SK-N-SH treated with all-trans-retinoic acid at 6 μM for 48 hours (cell line): ENCODE measurements at regions not wholly inside any gene's neighbourhood (a gene's known extent, or its start where the extent isn't known, plus 50 kb on each side); places are given as distances from the start of the nearest gene placed in this dataset.

Experiments
- ATAC-seq: fragments of 200-7000 bp; cut with Tn5 transposase; 3 replicates; pipeline ENCODE4 v1.9.1; 2020; ENCODE audit warnings: mild to moderate bottlenecking, moderate library complexity
- ARNTL ChIP-seq: fragments of 450-650 bp; formaldehyde crosslinking; IDR thresholded peaks from 2 replicates; pipeline ENCODE4 v1.5.0; 2020; ENCODE audit warnings: low read depth, mild to moderate bottlenecking, moderate library complexity, borderline replicate concordance
- BACH2 ChIP-seq: fragments of 250-450 bp; sonication (Bioruptor Pico); IDR thresholded peaks from 2 replicates; pipeline ENCODE4 v1.9.0; 2021; ENCODE audit warnings: mild to moderate bottlenecking, borderline replicate concordance
- CREB5 ChIP-seq: fragments of 250-450 bp; sonication (Bioruptor Pico); IDR thresholded peaks from 2 replicates; pipeline ENCODE4 v1.5.1; 2020; ENCODE audit warnings: low read depth, mild to moderate bottlenecking, moderate library complexity
- CSDC2 ChIP-seq: fragments of 250-450 bp; sonication (Bioruptor Pico); IDR thresholded peaks from 2 replicates; pipeline ENCODE4 v1.5.0; 2020; ENCODE audit warnings: mild to moderate bottlenecking, moderate library complexity
- CSRNP3 ChIP-seq: fragments of 250-450 bp; sonication (Bioruptor Pico); IDR thresholded peaks from 2 replicates; pipeline ENCODE4 v1.5.1; 2021; ENCODE audit warnings: mild to moderate bottlenecking, moderate library complexity
- ESRRG ChIP-seq: fragments of 250-450 bp; sonication (Bioruptor Pico); IDR thresholded peaks from 2 replicates; pipeline ENCODE4 v1.6.1; 2021; ENCODE audit warnings: mild to moderate bottlenecking
- GLIS3 ChIP-seq: fragments of 250-450 bp; sonication (Bioruptor Pico); IDR thresholded peaks from 2 replicates; pipeline ENCODE4 v1.5.0; 2020; ENCODE audit warnings: mild to moderate bottlenecking, moderate library complexity
- ISL1 ChIP-seq: fragments of 250-450 bp; sonication (Bioruptor Pico); IDR thresholded peaks from 2 replicates; pipeline ENCODE4 v2.1.2; 2022; ENCODE audit warnings: mild to moderate bottlenecking, moderate library complexity
- OSR1 ChIP-seq: fragments of 250-450 bp; sonication (Bioruptor Pico); IDR thresholded peaks from 2 replicates; pipeline ENCODE4 v1.8.0; 2022; ENCODE audit warnings: moderate library complexity, mild to moderate bottlenecking, inconsistent platforms
- PATZ1 ChIP-seq: fragments of 250-450 bp; sonication (Bioruptor Pico); IDR thresholded peaks from 2 replicates; pipeline ENCODE4 v1.8.0; 2020; ENCODE audit warnings: mild to moderate bottlenecking, moderate library complexity, borderline replicate concordance
- POU6F1 ChIP-seq: fragments of 250-450 bp; sonication (Bioruptor Pico); IDR thresholded peaks from 2 replicates; pipeline ENCODE4 v1.8.0; 2021; ENCODE audit warnings: low read depth, mild to moderate bottlenecking, moderate library complexity, borderline replicate concordance
- PPARA ChIP-seq: fragments of 250-450 bp; sonication (Bioruptor Pico); IDR thresholded peaks from 2 replicates; pipeline ENCODE4 v1.5.0; 2020; ENCODE audit warnings: mild to moderate bottlenecking, borderline replicate concordance
- RARB ChIP-seq: fragments of 250-450 bp; sonication (Bioruptor Pico); IDR thresholded peaks from 2 replicates; pipeline ENCODE4 v1.8.0; 2021; ENCODE audit warnings: mild to moderate bottlenecking, moderate library complexity
- SNAI2 ChIP-seq: fragments of 250-450 bp; sonication (Bioruptor Pico); IDR thresholded peaks from 2 replicates; pipeline ENCODE4 v1.5.0; 2020; ENCODE audit warnings: mild to moderate bottlenecking, moderate library complexity
- TCF4 ChIP-seq: fragments of 250-450 bp; sonication (Bioruptor Pico); IDR thresholded peaks from 2 replicates; pipeline ENCODE4 v1.8.0; 2021; ENCODE audit warnings: mild to moderate bottlenecking, moderate library complexity, borderline replicate concordance
- TOX ChIP-seq: fragments of 250-450 bp; sonication (Bioruptor Pico); IDR thresholded peaks from 2 replicates; pipeline ENCODE4 v1.8.0; 2021; ENCODE audit warnings: mild to moderate bottlenecking, moderate library complexity, borderline replicate concordance
- TSHZ2 ChIP-seq: fragments of 250-450 bp; sonication (Bioruptor Pico); IDR thresholded peaks from 2 replicates; pipeline ENCODE4 v1.5.0; 2020; ENCODE audit warnings: mild to moderate bottlenecking, moderate library complexity
- ZFP3 ChIP-seq: fragments of 250-450 bp; sonication (Bioruptor Pico); IDR thresholded peaks from 2 replicates; pipeline ENCODE4 v1.5.0; 2020; ENCODE audit warnings: mild to moderate bottlenecking, moderate library complexity
- ZFP30 ChIP-seq: fragments of 450-650 bp; formaldehyde crosslinking; IDR thresholded peaks from 2 replicates; pipeline ENCODE4 v1.5.0; 2022; ENCODE audit warnings: mild to moderate bottlenecking, moderate library complexity
- ZNF565 ChIP-seq: fragments of 450-650 bp; formaldehyde crosslinking; conservative IDR thresholded peaks from 2 replicates; pipeline ENCODE4 v1.5.0; 2020; ENCODE audit warnings: low read depth, mild to moderate bottlenecking, moderate library complexity
- ZNF70 ChIP-seq: fragments of 450-650 bp; formaldehyde crosslinking; IDR thresholded peaks from 2 replicates; pipeline ENCODE4 v1.5.0; 2020; ENCODE audit warnings: mild to moderate bottlenecking, moderate library complexity
- ZNF8 ChIP-seq: fragments of 450-650 bp; formaldehyde crosslinking; IDR thresholded peaks from 2 replicates; pipeline ENCODE4 v1.5.0; 2020; ENCODE audit warnings: mild to moderate bottlenecking, moderate library complexity

GRCh38 chr2:49487139-49487538, 332.8 kb upstream of the FSHR start:
- TF ChIP-seq TCF4 (CRISPR knock-in tag) (no peak), ZNF8 (no peak), ZNF565 (CRISPR knock-in tag) (no peak), ZNF70 (CRISPR knock-in tag) (no peak), PPARA (no peak), OSR1 (CRISPR knock-in tag) (no peak), ESRRG (CRISPR knock-in tag) (no peak), POU6F1 (no peak), ZFP30 (CRISPR knock-in tag) (no peak)
- ATAC-seq, result no peak

GRCh38 chr2:49480520-49480919, 326.2 kb upstream of the FSHR start:
- no peak for ATAC-seq

GRCh38 chr2:49465157-49465831, 311.0 kb upstream of the FSHR start:
- ATAC-seq, result no peak
- TF ChIP-seq PATZ1 (CRISPR knock-in tag), result no peak
- no peak for TF ChIP-seq BACH2 (CRISPR knock-in tag)
- no peak for TF ChIP-seq SNAI2 (CRISPR knock-in tag)
- TF ChIP-seq CREB5 (CRISPR knock-in tag), result no peak
- TF ChIP-seq TOX (CRISPR knock-in tag), result no peak
- no peak for TF ChIP-seq TCF4 (CRISPR knock-in tag)
- TF ChIP-seq CSRNP3 (CRISPR knock-in tag), result no peak
- TF ChIP-seq CSDC2, result no peak
- TF ChIP-seq ZFP30 (CRISPR knock-in tag), result no peak
- TF ChIP-seq GLIS3 (CRISPR knock-in tag), result no peak
- TF ChIP-seq ZFP3 (CRISPR knock-in tag), result no peak
- no peak for TF ChIP-seq ESRRG (CRISPR knock-in tag)
- TF ChIP-seq ISL1, result no peak
- no peak for TF ChIP-seq TSHZ2 (CRISPR knock-in tag)
- TF ChIP-seq ZNF8, result no peak
- TF ChIP-seq ZNF565 (CRISPR knock-in tag), result no peak

More at GRCh38 chr2:49480520-49480919, 326.2 kb upstream of the FSHR start:
- TF ChIP-seq SNAI2 (CRISPR knock-in tag) (no peak), ESRRG (CRISPR knock-in tag) (no peak), ZNF70 (CRISPR knock-in tag) (no peak), RARB (CRISPR knock-in tag) (no peak), ARNTL (CRISPR knock-in tag) (no peak), CREB5 (CRISPR knock-in tag) (no peak), GLIS3 (CRISPR knock-in tag) (no peak), POU6F1 (no peak), ZNF565 (CRISPR knock-in tag) (no peak), ZFP3 (CRISPR knock-in tag) (no peak), ZFP30 (CRISPR knock-in tag) (no peak)
